Islet of Langerhans (tissue), 1 donor: ENCODE measurements at regions not wholly inside any gene's neighbourhood (a gene's known extent, or its start where the extent isn't known, plus 50 kb on each side); places are given as distances from the start of the nearest gene placed in this dataset.

Experiments
- FAIRE-seq: peaks from one replicate; lab custom pipeline; 2011; peaks lifted over from hg19 to GRCh38; lab: Jason Lieb, UNC

DNA sequence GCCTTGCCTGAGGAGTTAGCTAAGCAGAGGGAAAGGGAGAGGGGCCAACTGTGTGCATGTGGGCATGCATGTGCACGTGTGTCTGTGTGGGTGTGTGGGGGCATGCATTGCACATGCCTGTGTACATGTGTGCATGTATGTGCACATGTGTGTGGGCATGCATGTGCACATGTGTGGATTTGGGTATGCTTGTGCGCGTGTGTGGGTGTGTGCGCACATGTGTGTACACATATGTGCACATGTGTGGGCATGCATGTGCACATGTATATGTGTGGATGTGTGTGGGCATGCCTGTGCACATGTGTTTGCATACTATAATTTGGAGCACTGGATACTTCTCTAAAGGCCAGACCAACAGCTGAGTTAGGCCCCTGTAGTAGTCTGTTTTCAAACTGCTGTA lies 350.0 kb downstream of the PRDM2 start:
- no peak for FAIRE-seq

DNA sequence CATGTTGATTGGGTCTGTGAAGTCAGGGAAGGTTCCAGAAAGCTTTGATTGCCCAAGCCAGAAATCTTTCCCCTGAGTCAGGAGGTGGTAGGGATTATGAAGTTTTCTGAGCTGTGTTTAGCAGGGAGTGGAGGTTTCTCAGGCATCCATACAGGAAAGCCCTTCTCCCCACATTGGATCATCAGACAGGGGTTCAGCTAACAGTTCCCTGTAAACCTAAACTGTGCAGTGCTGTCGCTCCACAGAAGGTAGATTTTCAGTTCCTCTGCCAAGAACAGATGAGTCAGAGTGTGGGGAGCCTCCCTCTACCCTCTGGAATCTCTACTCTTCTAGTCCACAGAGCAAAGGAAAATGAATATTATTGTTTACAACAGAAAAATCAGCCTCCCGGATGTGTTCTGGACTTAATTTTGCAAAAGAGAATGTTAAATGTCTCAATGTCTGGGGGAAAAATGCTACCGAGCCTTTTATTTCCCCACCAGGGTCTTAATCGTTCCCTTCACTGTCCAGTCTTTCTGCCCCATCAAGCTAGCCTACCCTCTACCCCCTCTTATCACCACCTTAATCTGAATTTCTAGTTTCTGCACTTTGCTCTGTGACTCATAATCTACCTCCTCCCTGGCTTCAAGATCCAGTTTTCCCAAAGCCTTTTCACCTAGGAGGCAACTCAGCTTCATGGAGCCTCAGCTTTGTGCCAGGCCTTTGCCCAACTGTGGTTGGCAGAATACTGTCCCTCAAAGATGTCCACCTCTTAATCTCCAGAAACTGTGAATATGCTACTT lies 355.6 kb downstream of the PRDM2 start:
- FAIRE-seq: no peak

DNA sequence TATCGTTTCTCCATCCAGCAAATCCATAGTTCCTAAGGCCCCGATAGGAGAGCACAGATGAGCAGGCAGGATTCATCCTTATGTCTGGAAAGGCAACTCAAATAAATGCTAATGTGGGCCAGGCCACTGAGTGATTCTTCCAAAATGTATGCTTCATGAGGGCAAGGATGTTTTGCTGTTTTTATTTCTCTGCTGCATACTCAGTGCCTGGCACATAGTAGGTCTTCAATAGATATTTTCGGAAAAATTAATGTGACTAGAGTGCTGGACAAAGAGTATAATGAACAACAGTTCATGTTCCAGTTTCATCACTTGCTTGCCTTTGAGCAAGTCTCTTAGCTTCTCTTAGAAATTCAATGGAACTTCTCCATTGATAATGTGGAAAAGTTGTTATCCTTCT lies 357.7 kb downstream of the PRDM2 start:
- no peak for FAIRE-seq

DNA sequence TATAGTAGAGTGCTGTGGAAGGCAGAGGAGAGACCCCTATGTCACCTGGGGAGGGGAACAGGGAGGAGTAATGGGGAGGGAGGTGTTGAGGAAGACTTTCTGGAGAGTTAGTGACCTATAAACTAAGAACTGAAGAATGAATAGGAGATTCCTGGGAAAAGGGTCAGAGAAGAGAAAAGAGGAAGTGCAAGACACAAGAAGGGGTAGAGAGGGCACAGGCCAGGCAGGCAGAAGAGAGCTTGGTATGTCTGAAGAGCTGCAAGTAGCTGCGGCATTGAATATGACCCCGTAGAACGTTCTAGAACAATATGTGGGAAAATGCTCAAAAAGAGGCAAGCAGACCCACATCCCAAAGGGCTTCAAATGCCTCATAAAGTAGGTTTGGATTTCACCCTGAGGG lies 361.2 kb downstream of the PRDM2 start:
- FAIRE-seq: no peak

DNA sequence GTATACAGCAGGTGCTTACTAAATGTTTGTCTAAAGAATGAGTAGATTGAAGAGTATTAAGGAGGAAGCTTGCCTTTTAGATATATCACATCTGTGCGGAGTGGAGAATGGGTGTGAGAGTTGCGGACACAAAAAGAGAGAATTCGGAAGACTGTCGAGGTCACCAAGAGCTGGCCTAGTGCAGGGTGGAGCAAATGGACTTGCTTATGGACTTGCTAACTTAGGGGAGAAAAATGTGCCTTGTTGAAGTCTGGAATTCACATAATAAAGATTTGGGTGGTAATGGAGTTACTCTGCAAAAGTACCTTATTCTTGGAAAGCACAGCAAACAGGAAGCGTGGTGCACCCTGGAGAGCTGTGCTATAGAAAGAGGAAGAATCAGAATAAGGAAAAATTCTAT lies 361.7 kb downstream of the PRDM2 start:
- FAIRE-seq: no peak

DNA sequence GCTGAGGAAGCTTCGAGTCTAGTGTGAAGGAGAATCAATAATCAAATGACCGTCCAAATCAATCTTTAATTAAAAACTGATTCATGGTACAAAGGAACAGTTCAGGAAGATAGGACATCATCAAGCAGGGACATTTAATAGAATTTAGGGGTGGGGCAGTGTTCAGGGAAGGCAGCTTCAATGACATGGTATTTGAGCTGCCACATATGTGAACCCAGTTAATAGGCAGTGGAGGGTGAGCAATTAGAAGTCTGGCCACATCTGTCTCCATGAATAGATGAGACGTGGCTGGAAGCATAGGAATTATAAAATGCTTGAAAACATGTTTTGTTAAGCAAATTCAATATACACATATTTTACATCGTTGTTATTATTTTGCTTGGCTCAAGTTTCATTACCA lies 362.7 kb downstream of the PRDM2 start:
- FAIRE-seq: no peak

DNA sequence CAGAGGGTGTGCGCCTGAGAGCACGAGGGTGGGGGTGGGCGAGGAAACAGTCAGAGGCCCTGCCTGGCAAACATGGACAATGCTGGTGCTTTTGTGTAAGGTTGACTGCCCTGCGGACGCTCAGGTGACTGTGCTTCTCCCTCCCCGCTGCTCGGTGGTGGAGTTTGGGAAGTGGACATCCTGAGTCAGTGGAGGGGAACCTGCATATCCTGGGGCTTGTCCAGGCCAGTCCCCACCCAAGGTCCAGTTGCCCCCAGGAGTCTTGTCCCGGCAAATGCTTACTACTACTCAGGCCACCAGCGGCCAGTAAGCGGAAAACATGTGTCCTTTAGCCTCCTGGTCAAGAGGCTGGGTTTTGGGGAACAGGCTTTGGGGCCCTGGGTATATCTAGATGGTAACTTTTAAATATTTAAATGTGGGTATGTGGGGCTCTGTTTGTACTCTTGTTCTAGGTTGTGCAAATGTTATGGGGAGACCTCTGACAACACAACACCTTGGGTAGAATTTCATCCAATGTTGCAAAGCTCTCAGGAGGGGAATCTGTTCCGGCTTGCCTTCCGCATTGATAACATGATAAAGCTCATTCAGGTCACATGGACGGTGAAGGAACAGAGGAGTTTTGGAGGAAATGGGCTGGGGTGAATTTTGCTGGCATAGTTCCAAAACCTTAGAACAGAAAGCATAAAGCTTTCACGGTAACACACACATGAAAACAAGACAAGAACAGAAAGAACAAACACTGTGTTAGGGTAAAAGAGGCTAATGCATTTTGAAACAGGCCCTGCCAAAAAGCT lies 364.9 kb downstream of the PRDM2 start:
- FAIRE-seq: no peak

DNA sequence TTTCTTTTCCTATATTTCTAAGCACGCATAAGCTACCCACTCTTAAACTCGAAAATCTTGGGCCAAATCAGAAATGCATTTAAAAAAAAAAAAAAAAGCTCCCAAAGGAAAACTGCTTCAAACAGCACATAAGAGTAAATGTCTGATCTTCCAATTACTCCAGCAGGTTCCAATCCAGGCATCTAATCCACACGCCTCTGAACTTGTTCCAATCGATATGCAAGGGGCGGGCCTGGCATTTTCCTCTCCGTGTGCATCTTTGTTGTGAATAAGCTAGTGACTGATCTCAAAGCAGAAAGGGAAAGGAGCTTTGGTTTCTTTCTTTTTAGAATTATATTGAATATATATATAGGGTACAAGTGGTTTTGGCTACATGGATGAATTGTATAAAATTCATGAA lies 365.5 kb downstream of the PRDM2 start:
- FAIRE-seq: no peak

DNA sequence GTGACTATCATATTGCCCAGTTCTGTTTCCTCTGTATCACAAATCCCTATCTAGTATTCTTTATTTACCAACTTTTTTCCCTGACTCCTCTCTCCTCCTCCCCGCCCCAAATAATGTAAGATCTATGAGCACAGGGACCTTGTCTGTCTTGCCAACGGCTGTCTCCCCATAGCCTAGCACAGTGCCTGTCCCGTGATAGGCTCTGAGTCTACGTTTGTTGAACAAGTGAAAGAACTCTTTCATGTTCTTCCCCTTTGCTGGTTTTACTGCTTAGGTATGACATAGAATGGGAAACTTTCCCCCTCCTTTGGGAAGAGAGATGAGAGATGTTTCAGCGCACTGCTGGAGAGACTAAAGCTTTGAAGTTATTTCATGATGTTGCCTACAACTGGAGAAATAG lies 367.0 kb downstream of the PRDM2 start:
- no peak for FAIRE-seq

DNA sequence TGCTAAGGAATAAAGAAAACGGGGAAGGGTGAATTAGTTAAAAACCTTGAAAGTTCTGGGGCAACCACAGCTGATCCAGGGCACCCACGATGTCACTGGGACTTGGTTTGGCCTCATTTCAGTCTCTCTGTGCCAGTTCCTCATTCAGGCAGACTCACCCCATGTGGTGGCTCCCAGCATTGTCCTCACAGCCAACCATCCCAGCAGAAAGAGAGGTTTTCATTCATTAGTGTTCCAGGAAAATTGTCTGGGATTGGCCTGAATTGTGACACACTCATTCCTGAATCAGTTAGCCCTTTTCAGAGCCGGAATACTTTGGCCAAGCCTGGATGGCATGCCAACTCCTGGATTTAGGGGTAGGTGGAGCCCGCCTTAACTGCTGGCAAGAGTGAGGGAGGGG lies 367.7 kb downstream of the PRDM2 start:
- no peak for FAIRE-seq

DNA sequence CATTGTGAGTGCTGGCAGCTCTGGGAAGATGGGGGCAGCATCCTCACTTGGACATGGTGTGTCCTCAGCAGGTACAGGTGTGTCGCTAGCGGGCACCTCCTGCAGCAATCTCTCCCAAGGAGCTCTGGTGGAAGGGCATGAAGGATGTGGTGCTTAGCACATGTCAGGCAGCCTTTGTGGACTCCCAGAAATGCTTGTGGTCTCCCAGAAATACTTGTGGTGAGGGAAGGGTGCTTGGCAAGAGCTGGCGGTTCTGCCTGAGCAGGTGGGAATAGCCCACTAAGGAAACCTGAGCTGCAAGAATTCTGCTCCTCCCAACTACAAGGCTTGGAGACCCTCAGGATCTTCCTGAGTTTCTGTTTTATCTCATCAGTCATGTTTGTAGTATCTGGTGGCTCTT lies 371.6 kb downstream of the PRDM2 start:
- FAIRE-seq: no peak

DNA sequence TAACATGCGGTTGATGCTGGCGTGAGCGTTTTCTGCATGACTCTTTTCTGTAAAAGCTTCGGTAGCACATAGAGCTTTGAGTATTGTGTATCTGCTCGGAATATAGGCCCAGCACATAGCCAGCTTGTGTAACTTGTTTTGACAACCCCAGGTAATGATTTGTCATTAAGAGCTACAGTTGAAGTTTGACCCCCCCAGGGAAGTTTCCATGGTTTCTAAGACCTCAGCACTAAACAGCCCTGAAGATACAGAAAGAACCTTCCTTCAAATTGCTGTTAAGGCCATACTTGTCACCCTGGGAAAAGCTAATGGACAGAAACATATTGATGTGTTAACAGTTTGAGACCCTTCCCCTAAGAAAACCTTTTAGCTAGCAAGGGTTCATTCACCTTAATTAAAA lies 380.7 kb downstream of the PRDM2 start:
- FAIRE-seq: no peak

DNA sequence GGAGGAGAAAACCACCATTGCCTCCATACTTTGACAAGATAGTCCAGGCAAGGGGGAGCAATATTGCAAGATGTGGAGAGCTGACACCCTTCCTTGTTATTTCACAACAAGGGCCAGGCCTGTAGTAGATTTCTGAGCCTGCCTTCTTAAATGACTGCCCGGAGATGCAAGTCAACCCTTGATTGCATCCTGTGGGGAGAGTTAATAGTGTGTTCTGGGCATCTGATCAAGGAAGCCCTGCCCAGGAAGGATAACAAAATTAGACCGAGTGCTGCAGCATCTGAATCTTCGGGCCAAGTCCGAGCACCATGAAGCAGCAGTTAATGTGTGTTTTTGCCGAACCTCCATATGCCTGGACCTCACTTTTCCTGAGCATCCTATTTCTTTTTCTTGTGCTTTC lies 382.3 kb downstream of the PRDM2 start:
- FAIRE-seq: no peak

DNA sequence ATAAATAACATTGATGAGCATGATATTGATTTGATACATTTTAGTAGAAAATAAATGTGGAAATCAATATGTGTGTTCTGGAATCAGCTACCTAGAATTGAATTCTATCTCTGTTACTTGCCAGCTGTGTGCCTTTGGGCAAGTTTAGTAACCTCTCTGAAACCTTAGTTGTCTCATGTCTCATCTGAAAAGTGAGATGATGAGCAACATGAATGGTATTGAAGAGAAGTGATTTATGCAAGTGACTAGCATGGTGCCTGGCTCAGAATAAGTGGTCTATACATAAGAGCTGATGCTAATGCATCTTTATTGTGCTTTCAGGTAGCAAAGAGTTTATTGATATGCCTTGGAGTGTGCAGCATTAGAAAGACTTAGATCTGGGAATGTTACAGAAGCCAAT lies 383.3 kb downstream of the PRDM2 start:
- FAIRE-seq: no peak

DNA sequence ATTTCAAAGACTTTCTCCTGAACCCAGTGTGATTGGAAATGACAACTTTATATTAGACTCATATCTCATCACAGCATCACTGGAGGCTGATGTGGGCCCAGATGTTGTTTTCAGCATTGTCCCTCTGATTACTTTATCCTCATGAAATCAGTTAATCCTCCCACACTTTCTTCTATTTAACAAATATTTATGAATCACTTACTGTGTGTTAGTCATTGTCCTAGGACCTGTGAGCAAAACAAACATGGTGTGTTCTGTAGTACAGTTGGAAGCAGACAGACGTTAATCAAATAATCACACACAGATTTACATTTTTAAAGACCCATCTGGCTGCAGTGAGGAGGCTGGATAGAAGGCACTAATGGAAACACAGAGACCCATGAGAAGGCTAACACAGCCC lies 383.7 kb downstream of the PRDM2 start:
- no peak for FAIRE-seq

DNA sequence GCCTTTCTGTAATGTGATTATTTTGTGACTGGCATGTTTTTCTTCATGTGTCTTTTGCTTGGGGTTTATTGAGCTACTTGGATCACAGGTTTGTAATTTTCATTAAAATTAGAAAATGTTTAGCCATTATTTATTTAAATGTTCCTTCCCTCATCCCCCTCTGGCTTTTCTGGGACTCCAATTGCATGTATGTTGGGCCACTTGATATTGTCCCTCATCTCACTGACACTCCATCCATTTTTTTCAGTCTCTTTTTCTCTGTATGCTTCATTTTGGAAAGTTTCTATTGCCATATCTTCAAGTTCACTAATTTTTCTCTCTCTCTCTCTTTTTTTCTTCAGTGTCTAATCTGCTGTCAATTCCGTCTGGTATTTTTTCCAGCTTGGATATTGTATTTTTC lies 390.1 kb downstream of the PRDM2 start:
- no peak for FAIRE-seq

DNA sequence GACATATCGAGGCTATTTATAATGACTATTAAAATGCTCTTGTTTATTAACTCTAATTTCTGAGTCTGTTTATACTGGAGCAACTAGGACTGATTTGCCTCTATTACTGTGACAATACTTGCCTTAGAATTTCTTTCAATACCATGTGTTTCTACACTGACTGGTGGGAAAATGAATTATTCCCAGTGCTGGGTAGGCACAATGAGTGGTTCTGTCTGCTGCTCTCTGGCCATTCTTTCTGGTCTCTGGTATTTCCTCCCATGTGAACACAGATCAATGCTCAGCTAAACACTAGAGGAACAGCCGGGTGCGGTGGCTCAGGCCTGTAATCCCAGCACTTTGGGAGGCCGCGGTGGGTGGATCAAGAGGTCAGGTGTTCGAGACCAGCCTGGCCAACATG lies 390.5 kb downstream of the PRDM2 start:
- FAIRE-seq: no peak

DNA sequence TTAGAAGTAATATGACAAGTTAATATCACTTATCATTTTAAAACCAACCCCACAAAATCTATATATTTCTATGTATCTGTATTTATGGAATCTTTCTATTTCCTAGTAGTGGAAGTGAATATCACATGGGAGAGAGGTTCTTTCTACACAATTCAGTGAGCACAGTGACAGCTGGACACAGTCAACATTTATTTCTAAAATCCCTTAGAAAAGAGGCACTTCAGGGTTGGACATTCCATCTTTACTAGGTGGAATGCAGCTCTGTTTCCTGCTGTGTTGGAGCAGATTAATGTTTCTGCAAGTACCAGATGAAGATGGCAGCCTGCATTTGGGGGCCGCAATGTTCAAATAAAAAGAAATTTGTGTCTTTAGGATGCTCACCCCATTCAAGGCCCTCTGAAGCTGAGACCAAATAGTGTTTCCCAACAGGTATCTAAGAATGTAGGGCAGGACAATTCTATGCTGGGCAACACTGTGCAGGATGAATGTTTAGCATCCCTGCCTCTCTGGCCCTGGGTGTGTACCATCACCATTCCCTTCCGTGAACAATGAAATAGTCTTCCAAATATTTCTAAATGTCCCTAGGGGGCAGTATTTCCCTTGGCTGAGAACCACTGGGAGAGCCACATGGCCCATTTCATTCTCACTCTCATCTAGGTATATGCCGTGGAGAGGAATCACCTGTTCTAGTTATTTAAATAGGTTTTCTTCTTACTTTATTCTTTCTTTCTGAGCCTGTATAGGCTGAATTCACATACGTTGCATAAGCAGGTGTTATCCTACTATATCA lies 394.8 kb downstream of the PRDM2 start:
- FAIRE-seq: no peak

DNA sequence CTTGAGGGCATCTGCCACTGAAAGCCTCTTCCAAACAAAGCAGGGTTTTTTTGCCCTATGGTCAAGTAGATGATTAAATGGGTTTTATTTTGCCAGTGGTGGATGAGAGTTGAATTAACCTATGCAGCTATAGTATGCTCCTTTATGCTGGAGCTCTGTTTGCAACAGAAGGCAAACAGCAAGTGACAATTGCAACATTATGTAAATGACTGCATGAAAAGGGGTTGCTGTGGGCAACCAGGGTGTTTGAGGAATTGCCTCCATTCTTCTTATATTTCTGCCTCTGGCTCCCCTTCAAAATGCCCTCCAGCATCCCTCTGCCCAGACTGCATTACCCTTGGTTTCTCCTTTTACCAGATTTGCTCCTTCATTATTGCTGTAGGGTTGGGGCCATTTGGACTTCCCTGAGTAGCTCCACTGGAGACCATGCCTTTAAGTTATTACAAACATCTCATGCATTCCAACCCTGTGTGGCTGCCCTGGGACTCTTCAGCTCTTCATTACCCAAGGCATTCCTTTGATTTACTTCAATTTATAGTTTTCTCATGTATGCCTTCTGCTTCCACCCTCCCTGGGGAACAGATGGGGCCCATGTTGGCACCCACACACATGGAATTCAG lies 398.4 kb downstream of the PRDM2 start:
- no peak for FAIRE-seq

DNA sequence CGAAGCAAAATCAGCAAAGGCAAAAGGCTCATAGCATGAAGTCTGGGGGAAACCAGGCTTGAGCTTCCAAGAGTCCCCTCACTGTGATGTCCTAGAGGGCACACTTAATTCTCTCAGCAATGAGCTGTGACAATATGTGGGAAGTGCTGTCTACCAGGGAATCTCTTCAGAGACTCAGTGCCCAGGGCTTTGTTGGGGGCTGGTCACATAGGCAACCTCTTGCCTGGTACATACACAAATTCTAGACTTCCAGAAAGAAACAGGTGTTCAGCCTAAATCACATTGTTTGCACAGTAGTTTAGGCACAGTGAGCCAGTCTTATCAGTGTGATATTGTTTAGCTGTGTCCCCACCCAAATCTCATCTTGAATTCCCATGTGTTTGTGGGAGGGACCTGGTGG lies 400.5 kb downstream of the PRDM2 start:
- no peak for FAIRE-seq

DNA sequence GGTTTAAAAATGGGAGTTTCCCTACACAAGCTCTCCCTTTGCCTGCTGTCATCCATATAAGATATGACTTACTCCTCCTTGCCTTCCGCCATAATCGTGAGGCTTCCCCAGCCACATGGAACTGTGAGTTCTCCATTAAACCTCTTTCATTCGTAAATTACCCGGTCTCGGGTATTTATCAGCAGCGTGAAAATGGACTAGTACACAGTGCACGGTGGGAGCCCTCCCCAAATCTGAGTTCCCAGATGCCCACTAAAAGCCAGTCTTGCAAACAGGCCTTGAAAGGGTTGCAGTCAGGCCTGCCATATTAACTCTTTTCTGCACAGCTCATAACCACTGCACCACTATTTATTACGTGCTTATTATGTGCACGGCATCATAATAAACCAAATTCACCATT lies 400.9 kb downstream of the PRDM2 start:
- FAIRE-seq: no peak

DNA sequence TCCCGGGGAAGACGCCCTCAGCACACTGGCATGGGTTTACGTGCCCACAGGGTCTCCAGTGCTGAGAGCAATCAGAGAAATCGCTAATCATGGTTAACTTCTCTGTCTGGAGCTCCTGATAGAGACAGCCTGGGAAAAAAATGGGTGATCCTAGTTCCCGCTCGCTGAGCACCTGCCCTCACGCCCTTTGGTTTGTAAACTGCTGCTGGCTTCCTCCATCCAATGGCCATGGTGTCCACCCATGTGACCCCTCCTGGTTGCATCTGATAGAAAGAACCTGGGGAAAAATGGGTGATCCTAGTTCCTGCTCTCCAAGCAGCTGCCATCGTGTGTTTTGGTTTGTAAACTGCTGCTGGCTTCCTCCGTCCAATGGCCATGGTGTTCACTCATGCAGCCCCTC lies 402.2 kb downstream of the PRDM2 start:
- no peak for FAIRE-seq
